IMR-90 (cell line): ENCODE measurements at regions not wholly inside any gene's neighbourhood (a gene's known extent, or its start where the extent isn't known, plus 50 kb on each side); places are given as distances from the start of the nearest gene placed in this dataset.

Experiments
- BHLHE40 ChIP-seq: fragments of 150-350 bp; IDR thresholded peaks from 2 replicates; pipeline ENCODE4 v1.6.1; 2016; ENCODE audit warnings: mild to moderate bottlenecking, low read depth, low read length
- ELK1 ChIP-seq: fragments of 150-350 bp; IDR thresholded peaks from 2 replicates; pipeline ENCODE4 v1.6.1; 2016; ENCODE audit warnings: low read depth, mild to moderate bottlenecking, low read length, moderate library complexity, borderline replicate concordance
- POLR2A ChIP-seq: IDR thresholded peaks from 2 replicates; pipeline ENCODE4 v1.6.1; 2012; ENCODE audit warnings: mild to moderate bottlenecking, low read depth, low read length

GRCh38 chr12:91561958-91562325 is 379.3 kb upstream of the DCN start:
- TF ChIP-seq BHLHE40 (no peak), ELK1 (no peak), POLR2A (no peak)
